Left hindlimb (tissue), 1 donor: ENCODE measurements at regions not wholly inside any gene's neighbourhood (a gene's known extent, or its start where the extent isn't known, plus 50 kb on each side); places are given as distances from the start of the nearest gene placed in this dataset.

Experiments
- DNase-seq: peaks from one replicate; pipeline ENCODE4 v3.0.0-alpha.2; 2018

GRCh38 chr12:25759752-25760151 is 198.7 kb upstream of the RASSF8 start:
- no peak for DNase-seq

GRCh38 chr12:25761356-25761755 is 197.1 kb upstream of the RASSF8 start:
- no peak for DNase-seq

GRCh38 chr12:25764409-25764808 is 194.1 kb upstream of the RASSF8 start:
- no peak for DNase-seq

GRCh38 chr12:25764892-25765291 is 193.6 kb upstream of the RASSF8 start:
- no peak for DNase-seq

- DNase-seq = no peak
Observed at GRCh38 chr12:25767606-25768005, 190.9 kb upstream of the RASSF8 start.

- DNase-seq = no peak
Observed at GRCh38 chr12:25768151-25768550, 190.3 kb upstream of the RASSF8 start.

GRCh38 chr12:25769082-25769945 is 189.2 kb upstream of the RASSF8 start:
- DNase-seq = no peak

- no peak for DNase-seq
Observed at GRCh38 chr12:25771041-25771440, 187.4 kb upstream of the RASSF8 start.

- DNase-seq = no peak
Observed at GRCh38 chr12:25771476-25771875, 187.0 kb upstream of the RASSF8 start.

- no peak for DNase-seq
Observed at GRCh38 chr12:25775968-25776367, 182.5 kb upstream of the RASSF8 start.

GRCh38 chr12:25780771-25781170 is 177.7 kb upstream of the RASSF8 start:
- DNase-seq = no peak

- no peak for DNase-seq
Observed at GRCh38 chr12:25781232-25781631, 177.2 kb upstream of the RASSF8 start.

- DNase-seq = no peak
Observed at GRCh38 chr12:25783566-25783965, 174.9 kb upstream of the RASSF8 start.

- no peak for DNase-seq
Observed at GRCh38 chr12:25784669-25785068, 173.8 kb upstream of the RASSF8 start.

GRCh38 chr12:25785134-25785533 is 173.3 kb upstream of the RASSF8 start:
- no peak for DNase-seq

- DNase-seq = no peak
Observed at GRCh38 chr12:25787701-25788100, 170.8 kb upstream of the RASSF8 start.

GRCh38 chr12:25788707-25789442 is 169.6 kb upstream of the RASSF8 start:
- DNase-seq = no peak

GRCh38 chr12:25789541-25789944 is 168.9 kb upstream of the RASSF8 start:
- no peak for DNase-seq

GRCh38 chr12:25792031-25792430 is 166.5 kb upstream of the RASSF8 start:
- DNase-seq = no peak

GRCh38 chr12:25793196-25793595 is 165.3 kb upstream of the RASSF8 start:
- no peak for DNase-seq

GRCh38 chr12:25794571-25794970 is 163.9 kb upstream of the RASSF8 start:
- DNase-seq = no peak

GRCh38 chr12:25796523-25797000 is 161.9 kb upstream of the RASSF8 start:
- DNase-seq = no peak

- DNase-seq = no peak
Observed at GRCh38 chr12:25797386-25797785, 161.1 kb upstream of the RASSF8 start.

- DNase-seq = no peak
Observed at GRCh38 chr12:25797949-25798348, 160.5 kb upstream of the RASSF8 start.
